Keratinocyte (primary cell): ENCODE measurements at regions not wholly inside any gene's neighbourhood (a gene's known extent, or its start where the extent isn't known, plus 50 kb on each side); places are given as distances from the start of the nearest gene placed in this dataset.
A peak's percentile ranks its signal among the peaks of the same experiment; 100 is the strongest.

Experiments
- DNase-seq: peaks from one replicate; pipeline ENCODE4 v3.0.0-alpha.2; 2011; ENCODE audit warnings: low read depth, missing footprints, low spot score
- FAIRE-seq: peaks from 2 replicates; lab custom pipeline; 2011; peaks lifted over from hg19 to GRCh38; lab: Jason Lieb, UNC
- H2AFZ ChIP-seq: 2 replicates; pipeline ENCODE4 v1.6.0; 2012; ENCODE audit warnings: low read length, control low read depth, inconsistent platforms; ENCODE audit not compliant: control insufficient read depth
- H3K27ac ChIP-seq: 2 replicates; pipeline ENCODE4 v1.5.1; 2011; ENCODE audit warnings: low read length; ENCODE audit not compliant: control insufficient read depth, insufficient read depth
- H3K27me3 ChIP-seq: 3 replicates; pipeline ENCODE4 v1.6.0; 2011; ENCODE audit warnings: low read length; ENCODE audit not compliant: control insufficient read depth, insufficient read depth; ENCODE audit errors: extremely low read depth
- H3K36me3 ChIP-seq, 2 experiments: 2 replicates in 1 of 2; 3 replicates in 1 of 2; pipeline ENCODE4 v1.5.1; 2011; ENCODE audit warnings: low read length in 2 of 2, mild to moderate bottlenecking in 1 of 2; ENCODE audit not compliant: control insufficient read depth in 2 of 2, insufficient read depth in 2 of 2; ENCODE audit errors: extremely low read depth in 1 of 2
- H3K4me1 ChIP-seq: 3 replicates; pipeline ENCODE4 v1.5.1; 2011; ENCODE audit warnings: low read length; ENCODE audit not compliant: control insufficient read depth, insufficient read depth; ENCODE audit errors: extremely low read depth
- H3K4me2 ChIP-seq: 3 replicates; pipeline ENCODE4 v1.6.0; 2011; ENCODE audit warnings: low read depth, low read length; ENCODE audit not compliant: control insufficient read depth, insufficient read depth; ENCODE audit errors: extremely low read depth
- H3K4me3 ChIP-seq, 3 experiments: fragments of 200-600 bp in 1 of 3; sonication (generic) in 1 of 3; 2 replicates in 2 of 3; 3 replicates in 1 of 3; pipeline ENCODE4 v1.5.1; 2011 to 2016; ENCODE audit warnings: low read length in 3 of 3, mild to moderate bottlenecking in 3 of 3, control low read depth in 2 of 3, inconsistent platforms in 1 of 3, low read depth in 1 of 3, mixed read lengths in 1 of 3, mixed run types in 1 of 3, moderate library complexity in 1 of 3; ENCODE audit not compliant: control insufficient read depth in 2 of 3, insufficient read depth in 2 of 3; ENCODE audit errors: extremely low read depth in 1 of 3
- H3K79me2 ChIP-seq: 2 replicates; pipeline ENCODE4 v1.6.0; 2012; ENCODE audit warnings: low read length; ENCODE audit not compliant: control insufficient read depth, insufficient read depth
- H3K9ac ChIP-seq: 3 replicates; pipeline ENCODE4 v1.6.0; 2011; ENCODE audit warnings: low read length; ENCODE audit not compliant: control insufficient read depth, insufficient read depth; ENCODE audit errors: extremely low read depth
- H3K9me1 ChIP-seq: 3 replicates; pipeline ENCODE4 v1.6.0; 2011; ENCODE audit warnings: low read length; ENCODE audit not compliant: control insufficient read depth, insufficient read depth; ENCODE audit errors: extremely low read depth
- H3K9me3 ChIP-seq: 2 replicates; pipeline ENCODE4 v1.5.1; 2012; ENCODE audit warnings: low read depth, low read length; ENCODE audit not compliant: control insufficient read depth
- H4K20me1 ChIP-seq: 3 replicates; pipeline ENCODE4 v1.6.0; 2011; ENCODE audit warnings: low read length; ENCODE audit not compliant: control insufficient read depth, insufficient read depth; ENCODE audit errors: extremely low read depth
- CTCF ChIP-seq, 3 experiments: IDR thresholded peaks in 1 of 3; conservative IDR thresholded peaks in 1 of 3; optimal IDR thresholded peaks in 1 of 3; 2 replicates in 2 of 3; 3 replicates in 1 of 3; pipeline versions ENCODE3 to v1.5.1; 2011; ENCODE audit warnings: low read length in 3 of 3, mild to moderate bottlenecking in 3 of 3, moderate library complexity in 2 of 3, control low read depth in 1 of 3, inconsistent platforms in 1 of 3; ENCODE audit not compliant: insufficient read depth in 2 of 3; ENCODE audit errors: extremely low read depth in 1 of 3
- EZH2 ChIP-seq: IDR thresholded peaks from one replicate; pipeline ENCODE4 v1.6.1; 2012; ENCODE audit warnings: inconsistent platforms, mild to moderate bottlenecking, low read length, moderate library complexity
- dilution Hi-C: fragments of 300-500 bp; cut with MboI; formaldehyde crosslinking; loops from one replicate; pipeline ENCODE4 v1.7.0; 2020; ENCODE audit warnings: low sequenced_read_pairs; ENCODE audit not compliant: extremely low pct_ligation_motif_present

- H3K4me3 ChIP-seq = no peak overlapping the region
- peaks cover 2% of the 10 kb centered on the region for H3K9me3 ChIP-seq
- no peaks in the 10 kb centered on the region for H3K9me1 ChIP-seq
- dilution Hi-C loops = no loop called here
- H3K36me3 ChIP-seq = no peaks in the 10 kb centered on the region
- H3K27me3 ChIP-seq = no peaks in the 10 kb centered on the region
- H3K79me2 ChIP-seq = no peaks in the 10 kb centered on the region
- H3K9ac ChIP-seq = no peak overlapping the region
- no peak overlapping the region for H3K4me2 ChIP-seq
- H3K27ac ChIP-seq = no peak overlapping the region
- no peak overlapping the region for H2AFZ ChIP-seq
- DNase-seq (no peak), FAIRE-seq (no peak)
- no peak for TF ChIP-seq EZH2
- H4K20me1 ChIP-seq = no peaks in the 10 kb centered on the region
- H3K4me1 ChIP-seq = peaks cover 36% of the 10 kb centered on the region
Observed at GRCh38 chr6:14739827-14740226, 506.0 kb upstream of the JARID2 start.

- Histone ChIP-seq H4K20me1 (no peaks in the 10 kb centered on the region), H3K9me1 (no peaks in the 10 kb centered on the region), H3K27me3 (no peaks in the 10 kb centered on the region), H3K4me3 (no peak overlapping the region), H3K4me1 (peaks cover 33% of the 10 kb centered on the region), H3K9ac (peak overlapping the region; percentile 92), H3K79me2 (no peaks in the 10 kb centered on the region), H2AFZ (no peak overlapping the region), H3K36me3 (no peaks in the 10 kb centered on the region), H3K9me3 (peaks cover 2% of the 10 kb centered on the region), H3K27ac (peak overlapping the region; percentile 100), H3K4me2 (peak overlapping the region; percentile 69)
- dilution Hi-C loops = no loop called here
- TF ChIP-seq CTCF (optimal IDR thresholded peaks at IDR 0.05 in 1 of 3, IDR thresholded peaks at IDR 0.05 in 1 of 3, conservative IDR thresholded peaks at IDR 0.05 in 1 of 3; ENCODE audit: extremely low read depth in 1 of 3, insufficient read depth in 2 of 3, low read length in 3 of 3) (no peak), EZH2 (no peak)
- DNase-seq (no peak), FAIRE-seq (no peak)
Observed at GRCh38 chr6:14742171-14742570, 503.7 kb upstream of the JARID2 start.

- Histone ChIP-seq H3K4me2 (peak overlapping the region; percentile 69), H3K27me3 (no peaks in the 10 kb centered on the region), H3K36me3 (no peaks in the 10 kb centered on the region), H3K79me2 (no peaks in the 10 kb centered on the region), H2AFZ (no peak overlapping the region), H3K4me1 (peaks cover 33% of the 10 kb centered on the region), H3K27ac (peak overlapping the region; percentile 100), H3K9ac (peak overlapping the region; percentile 92), H3K9me1 (no peaks in the 10 kb centered on the region), H3K9me3 (peaks cover 2% of the 10 kb centered on the region), H4K20me1 (no peaks in the 10 kb centered on the region), H3K4me3 (peak overlapping the region in 2 of 3 experiments; percentile 22 to 35)
- TF ChIP-seq EZH2 = no peak
- dilution Hi-C loops = no loop called here
- FAIRE-seq (no peak), DNase-seq (no peak)
Observed at GRCh38 chr6:14742680-14743079, 503.2 kb upstream of the JARID2 start.
